ENCODE measurements at regions not wholly inside any gene's neighbourhood (a gene's known extent, or its start where the extent isn't known, plus 50 kb on each side); places are given as distances from the start of the nearest gene placed in this dataset.

DNA sequence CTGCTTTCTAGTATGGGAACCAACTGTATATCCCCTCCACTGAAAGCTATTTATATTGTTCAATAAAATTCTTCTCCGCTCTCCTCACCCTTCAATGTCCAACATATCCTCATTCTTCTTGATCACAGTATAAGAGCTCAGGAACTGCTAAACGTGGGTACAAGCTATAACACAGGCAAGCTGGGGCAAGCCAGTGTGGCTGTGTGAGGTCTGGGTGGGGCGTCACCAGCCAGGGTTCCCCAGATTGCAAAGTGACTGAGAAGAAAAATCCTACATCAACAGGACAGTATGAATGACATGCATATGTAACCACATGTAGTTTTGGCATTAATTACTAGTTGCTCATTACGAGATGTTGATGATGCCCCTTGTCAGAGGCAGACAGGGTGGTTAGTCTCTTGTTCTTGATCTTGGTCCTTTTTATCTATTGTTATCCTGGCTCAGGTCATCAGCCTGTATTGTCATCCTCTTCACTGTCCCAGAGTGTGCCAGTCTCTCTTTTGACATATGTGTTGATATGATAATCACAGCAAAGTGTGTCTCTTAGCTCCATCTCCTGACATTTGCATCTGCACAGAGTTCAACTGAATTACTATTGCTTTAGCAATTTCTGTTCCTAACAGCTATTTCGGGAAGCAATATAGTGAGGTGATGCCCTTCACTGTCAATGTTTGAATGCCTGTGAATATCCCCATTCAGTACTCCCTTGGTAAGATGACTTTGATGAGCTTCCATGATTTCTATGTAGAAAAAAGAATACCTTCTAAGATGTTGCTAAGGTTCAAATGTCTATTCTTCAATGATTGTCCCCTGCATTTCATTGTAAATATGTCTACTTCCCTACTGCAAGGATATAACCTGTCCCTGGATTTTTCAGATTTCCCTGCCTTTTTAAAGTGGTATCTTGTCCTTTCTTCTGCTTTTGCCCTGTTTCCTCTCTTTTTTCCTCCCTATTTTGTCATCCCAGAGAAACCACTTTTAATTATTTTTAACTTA, 140.3 kb downstream of the MAT2B start (continued):
- TF ChIP-seq KDM1A (IDR thresholded peaks at IDR 0.05; ENCODE audit: borderline replicate concordance) (no peak), CHD2 (IDR thresholded peaks at IDR 0.05; ENCODE audit: borderline replicate concordance, low read depth, low read length) (no peak), KLF5 (IDR thresholded peaks at IDR 0.05; ENCODE audit: partially characterized antibody) (no peak)
- TF ChIP-seq, protein P1, sequence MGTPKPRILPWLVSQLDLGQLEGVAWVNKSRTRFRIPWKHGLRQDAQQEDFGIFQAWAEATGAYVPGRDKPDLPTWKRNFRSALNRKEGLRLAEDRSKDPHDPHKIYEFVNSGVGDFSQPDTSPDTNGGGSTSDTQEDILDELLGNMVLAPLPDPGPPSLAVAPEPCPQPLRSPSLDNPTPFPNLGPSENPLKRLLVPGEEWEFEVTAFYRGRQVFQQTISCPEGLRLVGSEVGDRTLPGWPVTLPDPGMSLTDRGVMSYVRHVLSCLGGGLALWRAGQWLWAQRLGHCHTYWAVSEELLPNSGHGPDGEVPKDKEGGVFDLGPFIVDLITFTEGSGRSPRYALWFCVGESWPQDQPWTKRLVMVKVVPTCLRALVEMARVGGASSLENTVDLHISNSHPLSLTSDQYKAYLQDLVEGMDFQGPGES (IDR thresholded peaks at IDR 0.05), result no peak
- TF ChIP-seq, protein P2, sequence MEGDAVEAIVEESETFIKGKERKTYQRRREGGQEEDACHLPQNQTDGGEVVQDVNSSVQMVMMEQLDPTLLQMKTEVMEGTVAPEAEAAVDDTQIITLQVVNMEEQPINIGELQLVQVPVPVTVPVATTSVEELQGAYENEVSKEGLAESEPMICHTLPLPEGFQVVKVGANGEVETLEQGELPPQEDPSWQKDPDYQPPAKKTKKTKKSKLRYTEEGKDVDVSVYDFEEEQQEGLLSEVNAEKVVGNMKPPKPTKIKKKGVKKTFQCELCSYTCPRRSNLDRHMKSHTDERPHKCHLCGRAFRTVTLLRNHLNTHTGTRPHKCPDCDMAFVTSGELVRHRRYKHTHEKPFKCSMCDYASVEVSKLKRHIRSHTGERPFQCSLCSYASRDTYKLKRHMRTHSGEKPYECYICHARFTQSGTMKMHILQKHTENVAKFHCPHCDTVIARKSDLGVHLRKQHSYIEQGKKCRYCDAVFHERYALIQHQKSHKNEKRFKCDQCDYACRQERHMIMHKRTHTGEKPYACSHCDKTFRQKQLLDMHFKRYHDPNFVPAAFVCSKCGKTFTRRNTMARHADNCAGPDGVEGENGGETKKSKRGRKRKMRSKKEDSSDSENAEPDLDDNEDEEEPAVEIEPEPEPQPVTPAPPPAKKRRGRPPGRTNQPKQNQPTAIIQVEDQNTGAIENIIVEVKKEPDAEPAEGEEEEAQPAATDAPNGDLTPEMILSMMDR (IDR thresholded peaks at IDR 0.05 in 2 of 3, conservative IDR thresholded peaks at IDR 0.05 in 1 of 3; ENCODE audit: control insufficient read depth in 2 of 3, extremely low read depth in 1 of 3, insufficient read depth in 1 of 3, low read depth in 3 of 3, low read length in 3 of 3), result no peak

DNA sequence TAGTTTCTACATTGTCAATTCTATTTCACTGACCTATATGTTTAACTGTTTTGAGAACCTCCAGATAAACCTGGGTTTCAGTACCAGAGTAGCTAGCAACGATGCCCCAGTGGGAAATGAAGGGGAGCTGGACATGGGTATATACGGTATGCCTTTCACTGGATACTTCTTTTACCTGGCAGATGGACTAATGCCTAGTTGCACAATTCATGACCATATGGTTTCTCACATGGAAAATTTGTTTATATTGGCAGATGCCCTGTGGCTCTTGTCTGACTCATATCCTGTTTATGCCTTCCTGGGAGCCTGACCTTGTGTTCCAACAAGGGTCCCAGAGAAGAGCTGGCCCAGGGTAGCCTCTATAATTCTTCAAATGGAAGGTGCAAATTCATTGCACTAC, 144.1 kb downstream of the MAT2B start:
- POLR2A ChIA-PET, result no interaction called here
- H3K9ac ChIP-seq (ENCODE audit: control insufficient read depth, insufficient read depth, low read length), result no peak overlapping the region
- RAD21 ChIA-PET (ENCODE audit: unreplicated experiment), result no interaction called here
- DNase-seq (ENCODE audit: low read depth, low spot score) (no peak), FAIRE-seq (no peak), ATAC-seq (no peak)
- intact Hi-C loops (cut with micrococcal nuclease; ENCODE audit: unreplicated experiment) (no loop called here), in situ Hi-C loops (cut with MboI) (no loop called here)
- CTCF ChIA-PET, result interaction anchor here (0.6 kb wide), 1 partner anchor 20 kb away, joined by 3 read pairs; no protein-coding TSS in a partner anchor
- no peaks in the 10 kb centered on the region for H3K9me3 ChIP-seq (replicated peaks; ENCODE audit: control insufficient read depth, insufficient read depth, low read length)
- no peaks in the 10 kb centered on the region for H4K20me1 ChIP-seq (ENCODE audit: control insufficient read depth, insufficient read depth)
- H3K4me3 ChIP-seq, result no peak overlapping the region
- H3K27ac ChIP-seq (ENCODE audit: control insufficient read depth, insufficient read depth), result no peak overlapping the region
- no peak overlapping the region for H2AFZ ChIP-seq (ENCODE audit: control insufficient read depth, low read depth, low read length)
- no peak overlapping the region for H3K4me2 ChIP-seq (ENCODE audit: control insufficient read depth, insufficient read depth)
- no peaks in the 10 kb centered on the region for H3K79me2 ChIP-seq (ENCODE audit: control insufficient read depth, insufficient read depth, low read length)
- no peaks in the 10 kb centered on the region for H3K36me3 ChIP-seq (ENCODE audit: control insufficient read depth in 2 of 2, insufficient read depth in 2 of 2, low read length in 1 of 2)
- SMC1A ChIA-PET (ENCODE audit: uncharacterized antibody, unreplicated experiment), result no interaction called here
- H3K4me1 ChIP-seq (ENCODE audit: control insufficient read depth, insufficient read depth, low read length), result no peaks in the 10 kb centered on the region
- 17% methylated on average over 2 of the region's 2 CpGs for WGBS (ENCODE audit: insufficient coverage, insufficient replicate concordance, low lambda C conversion rate, missing lambda C conversion rate)
- no TSS peak for BruUV-seq (replicated peaks)
- no peaks in the 10 kb centered on the region for H3K27me3 ChIP-seq (replicated peaks in 1 of 2; ENCODE audit: control insufficient read depth in 2 of 2, insufficient read depth in 2 of 2, low read length in 1 of 2)
- TF ChIP-seq RB1 (IDR thresholded peaks at IDR 0.05; ENCODE audit: borderline replicate concordance), result no peak
- TF ChIP-seq, protein P3, sequence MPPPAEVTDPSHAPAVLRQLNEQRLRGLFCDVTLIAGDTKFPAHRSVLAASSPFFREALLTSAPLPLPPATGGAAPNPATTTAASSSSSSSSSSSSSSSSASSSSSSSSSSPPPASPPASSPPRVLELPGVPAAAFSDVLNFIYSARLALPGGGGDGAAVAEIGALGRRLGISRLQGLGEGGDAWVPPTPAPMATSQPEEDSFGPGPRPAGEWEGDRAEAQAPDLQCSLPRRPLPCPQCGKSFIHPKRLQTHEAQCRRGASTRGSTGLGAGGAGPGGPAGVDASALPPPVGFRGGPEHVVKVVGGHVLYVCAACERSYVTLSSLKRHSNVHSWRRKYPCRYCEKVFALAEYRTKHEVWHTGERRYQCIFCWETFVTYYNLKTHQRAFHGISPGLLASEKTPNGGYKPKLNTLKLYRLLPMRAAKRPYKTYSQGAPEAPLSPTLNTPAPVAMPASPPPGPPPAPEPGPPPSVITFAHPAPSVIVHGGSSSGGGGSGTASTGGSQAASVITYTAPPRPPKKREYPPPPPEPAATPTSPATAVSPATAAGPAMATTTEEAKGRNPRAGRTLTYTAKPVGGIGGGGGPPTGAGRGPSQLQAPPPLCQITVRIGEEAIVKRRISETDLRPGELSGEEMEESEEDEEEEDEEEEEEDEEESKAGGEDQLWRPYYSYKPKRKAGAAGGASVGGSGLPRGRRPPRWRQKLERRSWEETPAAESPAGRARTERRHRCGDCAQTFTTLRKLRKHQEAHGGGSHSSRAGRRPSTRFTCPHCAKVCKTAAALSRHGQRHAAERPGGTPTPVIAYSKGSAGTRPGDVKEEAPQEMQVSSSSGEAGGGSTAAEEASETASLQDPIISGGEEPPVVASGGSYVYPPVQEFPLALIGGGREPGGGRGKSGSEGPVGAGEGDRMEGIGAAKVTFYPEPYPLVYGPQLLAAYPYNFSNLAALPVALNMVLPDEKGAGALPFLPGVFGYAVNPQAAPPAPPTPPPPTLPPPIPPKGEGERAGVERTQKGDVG (CRISPR knock-in tag; IDR thresholded peaks at IDR 0.05), result no peak
- TF ChIP-seq ETV6 (conservative IDR thresholded peaks at IDR 0.05 in 1 of 2, IDR thresholded peaks at IDR 0.05 in 1 of 2; ENCODE audit: borderline replicate concordance in 1 of 2, low read depth in 1 of 2), result no peak
- no peak for TF ChIP-seq LARP7 (IDR thresholded peaks at IDR 0.05)
- TF ChIP-seq NR2C1 (IDR thresholded peaks at IDR 0.05), result no peak
- no peak for TF ChIP-seq WRNIP1 (IDR thresholded peaks at IDR 0.05; ENCODE audit: borderline replicate concordance, low read depth, low read length)
- TF ChIP-seq CREB1 (IDR thresholded peaks at IDR 0.05; ENCODE audit: low read depth), result no peak
- no peak for TF ChIP-seq RAD21 (IDR thresholded peaks at IDR 0.05; ENCODE audit: insufficient read depth, low read depth, low read length)

Measured in GM12878 (cell line).